ENCODE measurements at regions not wholly inside any gene's neighbourhood (a gene's known extent, or its start where the extent isn't known, plus 50 kb on each side); places are given as distances from the start of the nearest gene placed in this dataset.
A peak's percentile ranks its signal among the peaks of the same experiment; 100 is the strongest.
"Not testable (repeated sequence)": the region's sequence is repeated elsewhere in the genome, so short reads cannot be mapped to it uniquely, and the experiment has no call there.

DNA sequence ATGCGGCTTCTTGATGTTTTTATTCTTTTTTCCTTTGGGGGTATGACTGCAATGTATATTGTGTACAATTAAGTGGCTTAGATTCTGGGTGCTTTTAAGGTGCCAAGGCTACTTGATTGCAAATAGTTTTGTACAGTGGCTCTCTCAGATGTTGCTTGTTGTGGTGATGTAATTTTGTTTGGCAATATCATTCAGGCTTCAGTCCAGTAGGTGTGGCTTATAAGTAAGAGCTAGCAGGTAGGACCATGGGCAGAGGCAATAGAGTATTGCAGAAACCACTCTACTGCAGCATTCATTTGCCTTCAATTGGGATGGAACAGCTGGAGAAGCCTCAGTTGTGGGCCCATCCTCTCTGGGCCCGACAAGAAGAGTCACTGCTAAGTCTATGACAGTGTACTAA is 407.9 kb upstream of the MAN1A1 start:
- DNase-seq = no peak

- no peak for DNase-seq
Measured at GRCh38 chr6:119749335-119749734, 399.8 kb upstream of the MAN1A1 start.

DNA sequence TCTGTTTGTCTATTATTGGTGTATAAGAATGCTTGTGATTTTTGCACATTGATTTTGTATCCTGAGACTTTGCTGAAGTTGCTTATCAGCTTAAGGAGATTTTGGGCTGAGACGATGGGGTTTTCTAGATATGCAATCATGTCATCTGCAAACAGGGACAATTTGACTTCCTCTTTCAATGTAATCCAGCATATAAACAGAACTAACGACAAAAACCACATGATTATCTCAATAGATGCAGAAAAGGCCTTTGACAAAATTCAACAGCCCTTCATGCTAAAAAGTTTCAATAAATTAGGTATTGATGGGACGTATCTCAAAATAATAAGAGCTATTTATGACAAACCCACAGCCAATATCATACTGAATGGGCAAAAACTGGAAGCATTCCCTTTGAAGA is 399.0 kb upstream of the MAN1A1 start:
- not testable (repeated sequence) for DNase-seq

DNA sequence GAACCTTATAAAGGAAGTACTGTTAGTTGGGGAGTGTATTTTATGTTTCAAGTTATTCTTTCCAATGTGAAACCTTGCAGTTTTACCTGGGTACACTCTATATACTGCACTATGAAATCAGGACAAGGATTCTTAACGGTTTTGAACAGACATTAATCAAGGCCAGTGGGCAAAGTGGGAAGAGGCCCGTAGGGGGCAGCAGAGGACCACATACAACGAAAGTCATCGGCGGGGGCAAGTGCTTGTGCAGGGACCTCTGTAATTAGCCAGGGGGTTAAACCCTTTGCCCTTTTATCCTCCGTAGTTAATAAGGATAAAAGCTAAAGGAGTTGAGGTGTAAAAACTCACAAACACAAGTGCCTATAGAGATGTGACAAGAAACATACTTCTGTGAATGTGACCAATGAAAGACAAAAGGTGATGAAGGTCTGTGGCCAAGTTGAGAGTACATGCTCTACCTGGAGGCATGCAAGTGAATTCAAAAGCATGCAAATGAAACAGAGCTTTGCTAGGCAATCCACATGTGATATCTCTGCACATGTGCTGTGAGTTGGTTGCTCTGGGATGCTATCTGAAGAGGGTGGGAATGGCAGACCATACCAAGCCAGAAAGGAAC is 392.7 kb upstream of the MAN1A1 start:
- peak; percentile 49 for DNase-seq

- DNase-seq = no peak
Measured at GRCh38 chr6:119739769-119740168, 390.2 kb upstream of the MAN1A1 start.

GRCh38 chr6:119738425-119738824 is 388.9 kb upstream of the MAN1A1 start:
- no peak for DNase-seq

GRCh38 chr6:119736296-119737021 is 386.9 kb upstream of the MAN1A1 start:
- DNase-seq = no peak

GRCh38 chr6:119735530-119735929 is 386.0 kb upstream of the MAN1A1 start:
- no peak for DNase-seq

- no peak for DNase-seq
Measured at GRCh38 chr6:119734227-119734626, 384.7 kb upstream of the MAN1A1 start.

DNA sequence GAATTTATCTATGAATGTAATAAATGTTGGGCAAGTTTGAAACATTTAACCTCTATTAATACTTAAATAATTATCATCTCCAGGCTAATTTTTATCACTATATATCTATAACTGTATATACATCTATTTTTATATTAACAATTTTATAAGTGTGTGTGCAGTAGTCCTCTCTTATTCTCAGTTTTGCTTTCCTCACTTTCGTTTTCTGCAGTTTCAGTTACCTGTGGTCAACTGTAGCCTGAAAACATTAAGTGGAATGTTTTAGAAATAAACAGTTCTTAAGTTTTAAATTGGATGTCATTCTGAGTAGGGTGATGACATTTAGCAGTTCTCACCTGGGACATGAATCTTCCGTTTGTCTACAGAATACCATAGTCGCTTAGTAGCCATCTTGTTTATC is 379.4 kb upstream of the MAN1A1 start:
- no peak for DNase-seq

DNA sequence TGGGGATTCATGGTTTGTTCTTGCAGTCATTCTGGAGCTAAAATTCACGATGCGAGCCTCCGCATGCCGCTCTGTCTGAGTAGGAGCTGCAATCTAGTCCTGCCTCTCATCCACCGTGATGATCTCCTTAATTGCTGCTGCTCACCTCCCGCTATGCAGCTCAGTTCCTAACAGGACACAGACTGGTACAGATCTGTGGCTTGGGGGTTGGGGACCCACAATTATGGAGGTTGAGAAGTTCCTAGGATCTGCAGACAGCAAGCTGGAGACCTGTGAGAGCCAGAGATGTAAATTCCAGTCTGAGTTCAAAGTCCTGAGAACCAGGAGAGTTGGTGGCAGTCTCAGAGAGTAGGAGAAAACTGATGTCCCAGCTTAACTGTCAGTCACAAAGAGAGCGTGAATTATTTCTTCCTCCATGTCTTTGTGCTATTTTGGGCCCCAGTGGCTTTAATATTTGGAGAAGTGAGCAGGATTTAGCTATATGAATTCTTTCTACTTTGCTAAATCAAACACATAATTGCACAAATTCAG is 378.7 kb upstream of the MAN1A1 start:
- DNase-seq = no peak

DNA sequence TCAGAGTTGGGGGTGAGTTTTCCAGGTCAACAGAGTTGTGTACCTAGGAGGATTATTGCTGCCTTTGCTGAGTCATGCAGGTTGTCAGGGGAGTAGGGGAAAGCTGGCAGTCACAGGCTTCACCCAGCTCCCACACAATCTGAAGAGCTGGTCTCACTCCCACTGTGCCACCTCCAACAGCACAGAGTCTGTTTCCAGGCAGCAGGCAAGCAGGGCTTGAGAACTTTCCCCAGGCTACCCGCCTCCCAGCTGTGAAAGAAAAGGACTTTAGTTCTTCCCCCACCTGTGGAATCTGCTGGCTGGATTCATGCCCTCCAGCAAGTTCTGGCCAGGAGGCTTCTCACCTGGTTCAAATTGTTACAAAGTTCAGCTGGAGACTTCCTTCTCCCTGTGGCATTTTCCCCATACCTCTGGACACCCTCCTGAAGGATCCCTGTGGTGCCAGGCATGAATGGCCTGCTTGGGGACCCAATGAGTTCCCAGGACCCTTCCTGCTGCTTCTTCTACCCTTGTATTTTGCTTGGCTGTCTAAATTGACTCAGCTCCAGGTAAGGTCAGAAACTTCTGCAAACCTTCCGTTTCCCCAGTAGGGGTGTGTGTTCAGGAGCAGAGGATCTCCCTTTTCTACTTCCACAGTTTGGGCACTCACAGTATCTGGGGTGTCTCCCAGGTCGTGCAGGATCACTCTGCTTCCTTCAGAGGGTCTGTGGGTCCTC is 378.1 kb upstream of the MAN1A1 start:
- no peak for DNase-seq

DNA sequence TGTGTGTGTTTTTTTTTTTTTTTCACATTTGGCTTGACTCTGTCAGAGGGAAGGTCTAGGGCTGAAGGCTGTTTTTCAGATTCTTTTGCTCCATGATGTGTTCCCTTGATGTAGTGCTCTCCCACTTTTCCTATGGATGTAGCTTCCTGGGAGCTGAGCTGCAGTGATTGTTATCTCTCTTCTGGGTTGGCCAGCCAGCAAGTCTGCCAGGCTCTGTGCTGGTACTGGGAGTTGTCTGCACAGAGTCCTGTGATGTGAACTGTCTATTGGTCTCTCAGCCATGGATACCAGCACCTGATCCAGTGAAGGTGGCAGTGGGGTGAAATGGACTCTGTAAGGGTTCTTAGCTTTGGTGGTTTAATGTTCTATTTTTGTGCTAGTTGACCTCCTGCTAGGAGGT is 377.4 kb upstream of the MAN1A1 start:
- not testable (repeated sequence) for DNase-seq

- no peak for DNase-seq
Measured at GRCh38 chr6:119726086-119726485, 376.5 kb upstream of the MAN1A1 start.

GRCh38 chr6:119720160-119720559 is 370.6 kb upstream of the MAN1A1 start:
- DNase-seq = no peak

DNA sequence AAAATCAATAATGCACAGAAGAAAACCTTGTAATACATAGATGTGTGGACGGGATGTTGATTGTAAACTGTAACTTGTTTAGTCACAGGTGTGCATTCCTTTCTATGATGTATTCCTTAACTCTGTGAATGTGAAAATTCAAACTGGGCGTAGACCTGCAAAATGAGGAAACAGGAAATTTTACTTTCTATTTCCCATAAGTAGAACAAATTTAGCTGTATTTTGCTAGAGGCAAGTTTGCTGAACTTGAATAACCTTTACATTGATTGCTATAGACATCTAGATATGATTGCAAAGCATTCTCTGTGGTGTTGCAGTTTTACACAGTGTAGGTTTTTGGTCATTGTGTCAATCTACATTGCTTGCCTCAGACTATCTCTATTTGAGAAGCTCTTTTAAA is 368.4 kb upstream of the MAN1A1 start:
- no peak for DNase-seq

GRCh38 chr6:119716668-119717270 is 367.2 kb upstream of the MAN1A1 start:
- no peak for DNase-seq

- no peak for DNase-seq
Measured at GRCh38 chr6:119713903-119714302, 364.3 kb upstream of the MAN1A1 start.

- no peak for DNase-seq
Measured at GRCh38 chr6:119686644-119687043, 337.1 kb upstream of the MAN1A1 start.

DNA sequence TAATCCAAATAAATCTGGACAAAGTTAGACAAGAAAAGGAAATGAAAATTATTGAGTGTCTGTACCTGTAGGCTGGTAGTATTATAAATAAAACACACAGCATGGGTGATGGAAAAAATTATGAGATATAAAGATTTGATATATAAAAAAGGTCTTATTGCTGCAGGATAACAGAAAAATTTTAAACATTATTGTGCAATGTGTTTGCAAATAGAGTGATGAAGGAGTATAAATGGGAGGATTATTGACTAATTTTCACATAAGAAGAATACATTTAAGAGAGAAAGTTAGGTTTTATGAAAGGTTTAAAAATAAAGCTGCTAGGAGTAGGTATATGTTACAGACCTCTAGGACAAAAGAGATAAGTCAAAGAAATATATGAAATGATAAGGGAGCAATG is 336.7 kb upstream of the MAN1A1 start:
- no peak for DNase-seq

GRCh38 chr6:119683671-119684070 is 334.1 kb upstream of the MAN1A1 start:
- DNase-seq = no peak

- no peak for DNase-seq
Measured at GRCh38 chr6:119683031-119683430, 333.5 kb upstream of the MAN1A1 start.

DNA sequence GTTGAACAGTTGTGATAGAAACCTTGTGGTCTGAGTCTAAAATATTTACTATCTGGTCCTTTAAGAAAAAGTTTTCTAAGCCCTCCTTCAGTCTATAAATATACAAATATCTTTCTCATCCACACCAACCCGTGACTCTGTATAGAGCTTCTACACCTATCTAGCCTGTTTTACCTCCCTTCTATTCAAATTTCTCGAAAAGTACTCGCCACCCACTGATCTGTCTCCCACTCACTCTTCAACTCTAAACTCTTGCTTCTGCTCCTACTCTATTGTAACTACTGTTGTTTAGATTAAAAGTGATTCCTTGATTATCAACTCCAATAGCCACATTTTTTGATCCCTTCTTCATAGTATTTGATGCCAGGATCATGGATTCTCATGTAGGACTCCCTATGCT is 329.4 kb upstream of the MAN1A1 start:
- DNase-seq = no peak

DNA sequence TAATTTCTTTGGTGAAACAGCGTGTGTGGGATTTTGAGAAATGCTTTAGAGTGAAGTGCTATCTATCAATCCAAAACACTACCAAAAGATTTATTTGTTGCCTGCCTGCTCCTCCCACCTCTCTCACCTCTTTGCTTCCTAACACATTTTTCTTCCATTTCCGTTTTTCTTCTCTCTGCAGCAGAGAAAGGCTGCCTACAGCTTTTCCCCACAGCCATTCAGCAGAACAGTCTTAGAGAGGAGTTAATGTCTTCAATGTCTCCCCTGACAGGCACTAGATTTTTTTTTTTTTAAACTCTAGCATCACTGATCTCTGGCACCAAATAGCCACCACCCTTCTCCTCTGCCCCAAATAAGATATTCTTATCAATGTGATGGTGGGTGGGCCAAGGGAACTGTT is 327.8 kb upstream of the MAN1A1 start:
- DNase-seq = no peak

All from CD4-positive, alpha-beta T cell treated with Interleukin-4 for 4 hours (primary cell).